ENCODE measurements at regions not wholly inside any gene's neighbourhood (a gene's known extent, or its start where the extent isn't known, plus 50 kb on each side); places are given as distances from the start of the nearest gene placed in this dataset.

DNA sequence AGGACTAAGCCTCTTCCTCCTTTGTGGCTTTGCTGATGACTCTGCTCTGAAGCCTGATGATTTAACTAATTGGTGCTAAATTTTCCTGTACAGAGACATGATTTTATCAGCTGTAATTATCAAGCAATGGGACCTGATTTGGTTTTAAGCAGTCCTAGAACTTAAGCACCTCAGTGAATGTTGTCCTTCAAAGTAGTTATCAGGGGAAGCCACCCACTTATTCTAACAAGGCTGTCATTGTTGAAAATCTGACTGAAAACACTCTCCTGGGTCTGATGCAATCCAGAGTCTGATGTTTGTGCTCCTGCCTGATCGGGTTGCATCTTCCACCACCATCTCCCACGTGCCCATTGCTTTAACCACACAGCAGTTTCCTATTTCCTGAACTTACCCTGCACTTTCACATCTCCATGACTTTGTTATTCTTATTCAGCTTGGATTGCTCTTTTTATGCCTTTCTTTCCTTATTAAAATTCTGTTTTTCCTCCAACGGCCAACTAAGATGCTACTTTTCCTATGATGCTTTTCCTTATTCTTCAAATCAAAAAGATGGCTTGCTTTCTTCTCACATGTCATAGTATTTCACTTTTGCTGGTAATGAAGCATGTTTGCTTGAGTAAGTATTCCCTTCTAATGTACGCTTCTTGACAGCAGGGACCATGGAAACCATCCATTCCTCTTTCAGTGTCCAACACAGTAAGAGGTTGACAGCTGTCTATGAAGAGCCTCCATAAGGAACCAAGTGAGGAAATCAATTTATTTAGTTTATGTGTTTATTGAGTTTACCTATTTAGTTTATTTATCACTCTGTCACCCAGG is 55.0 kb downstream of the S1PR1 start (continued):
- no peak for TF ChIP-seq POLR2AphosphoS5 (IDR thresholded peaks at IDR 0.05; ENCODE audit: low read depth, low read length)
- TF ChIP-seq, protein P1, sequence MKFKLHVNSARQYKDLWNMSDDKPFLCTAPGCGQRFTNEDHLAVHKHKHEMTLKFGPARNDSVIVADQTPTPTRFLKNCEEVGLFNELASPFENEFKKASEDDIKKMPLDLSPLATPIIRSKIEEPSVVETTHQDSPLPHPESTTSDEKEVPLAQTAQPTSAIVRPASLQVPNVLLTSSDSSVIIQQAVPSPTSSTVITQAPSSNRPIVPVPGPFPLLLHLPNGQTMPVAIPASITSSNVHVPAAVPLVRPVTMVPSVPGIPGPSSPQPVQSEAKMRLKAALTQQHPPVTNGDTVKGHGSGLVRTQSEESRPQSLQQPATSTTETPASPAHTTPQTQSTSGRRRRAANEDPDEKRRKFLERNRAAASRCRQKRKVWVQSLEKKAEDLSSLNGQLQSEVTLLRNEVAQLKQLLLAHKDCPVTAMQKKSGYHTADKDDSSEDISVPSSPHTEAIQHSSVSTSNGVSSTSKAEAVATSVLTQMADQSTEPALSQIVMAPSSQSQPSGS (CRISPR knock-in tag; IDR thresholded peaks at IDR 0.05): peak; percentile 37; the same call in 1 of the 2 replicates
- TF ChIP-seq NR2C2 (CRISPR knock-in tag; IDR thresholded peaks at IDR 0.05; ENCODE audit: borderline replicate concordance): no peak; the same call in 1 of the 2 replicates
- peak; percentile 30 for TF ChIP-seq XRCC5 (optimal IDR thresholded peaks at IDR 0.05; ENCODE audit: low read length)
- TF ChIP-seq TGIF2 (CRISPR knock-in tag; IDR thresholded peaks at IDR 0.05): no peak
- TF ChIP-seq ZZZ3 (CRISPR knock-in tag; IDR thresholded peaks at IDR 0.05; ENCODE audit: borderline replicate concordance): no peak
- TF ChIP-seq THYN1 (CRISPR knock-in tag; IDR thresholded peaks at IDR 0.05; ENCODE audit: borderline replicate concordance, low read depth): no peak
- TF ChIP-seq JUNB (CRISPR knock-in tag; IDR thresholded peaks at IDR 0.05; ENCODE audit: borderline replicate concordance): no peak
- TF ChIP-seq HNF4A (CRISPR knock-in tag; IDR thresholded peaks at IDR 0.05): peak; percentile 43
- no peak for TF ChIP-seq MAZ (IDR thresholded peaks at IDR 0.05; ENCODE audit: borderline replicate concordance, low read depth, low read length)
- TF ChIP-seq MAZ (CRISPR knock-in tag; IDR thresholded peaks at IDR 0.05; ENCODE audit: low read depth): no peak
- TF ChIP-seq, protein P2, sequence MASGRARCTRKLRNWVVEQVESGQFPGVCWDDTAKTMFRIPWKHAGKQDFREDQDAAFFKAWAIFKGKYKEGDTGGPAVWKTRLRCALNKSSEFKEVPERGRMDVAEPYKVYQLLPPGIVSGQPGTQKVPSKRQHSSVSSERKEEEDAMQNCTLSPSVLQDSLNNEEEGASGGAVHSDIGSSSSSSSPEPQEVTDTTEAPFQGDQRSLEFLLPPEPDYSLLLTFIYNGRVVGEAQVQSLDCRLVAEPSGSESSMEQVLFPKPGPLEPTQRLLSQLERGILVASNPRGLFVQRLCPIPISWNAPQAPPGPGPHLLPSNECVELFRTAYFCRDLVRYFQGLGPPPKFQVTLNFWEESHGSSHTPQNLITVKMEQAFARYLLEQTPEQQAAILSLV (CRISPR knock-in tag; IDR thresholded peaks at IDR 0.05; ENCODE audit: borderline replicate concordance): no peak
- TF ChIP-seq GTF2F1 (IDR thresholded peaks at IDR 0.05; ENCODE audit: low read length): no peak
- TF ChIP-seq ZNF160 (CRISPR knock-in tag; IDR thresholded peaks at IDR 0.05): no peak
- TF ChIP-seq ZNF788 (CRISPR knock-in tag; IDR thresholded peaks at IDR 0.05; ENCODE audit: borderline replicate concordance): no peak
- no peak for TF ChIP-seq FOXM1 (CRISPR knock-in tag; IDR thresholded peaks at IDR 0.05)
- TF ChIP-seq, protein P3, sequence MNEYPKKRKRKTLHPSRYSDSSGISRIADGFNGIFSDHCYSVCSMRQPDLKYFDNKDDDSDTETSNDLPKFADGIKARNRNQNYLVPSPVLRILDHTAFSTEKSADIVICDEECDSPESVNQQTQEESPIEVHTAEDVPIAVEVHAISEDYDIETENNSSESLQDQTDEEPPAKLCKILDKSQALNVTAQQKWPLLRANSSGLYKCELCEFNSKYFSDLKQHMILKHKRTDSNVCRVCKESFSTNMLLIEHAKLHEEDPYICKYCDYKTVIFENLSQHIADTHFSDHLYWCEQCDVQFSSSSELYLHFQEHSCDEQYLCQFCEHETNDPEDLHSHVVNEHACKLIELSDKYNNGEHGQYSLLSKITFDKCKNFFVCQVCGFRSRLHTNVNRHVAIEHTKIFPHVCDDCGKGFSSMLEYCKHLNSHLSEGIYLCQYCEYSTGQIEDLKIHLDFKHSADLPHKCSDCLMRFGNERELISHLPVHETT (CRISPR knock-in tag; conservative IDR thresholded peaks at IDR 0.05): 0 out of 2 replicates have a peak, but pooled peaks have one; percentile 10
- TF ChIP-seq FOXJ3 (CRISPR knock-in tag; IDR thresholded peaks at IDR 0.05; ENCODE audit: borderline replicate concordance): peak; percentile 73; the same call in 1 of the 2 replicates
- no peak for TF ChIP-seq YY1 (IDR thresholded peaks at IDR 0.05; ENCODE audit: insufficient read depth, insufficient replicate concordance, low read depth, low read length)
- peak; percentile 94 for TF ChIP-seq GATAD2A (CRISPR knock-in tag; IDR thresholded peaks at IDR 0.05)
- TF ChIP-seq, protein P4, sequence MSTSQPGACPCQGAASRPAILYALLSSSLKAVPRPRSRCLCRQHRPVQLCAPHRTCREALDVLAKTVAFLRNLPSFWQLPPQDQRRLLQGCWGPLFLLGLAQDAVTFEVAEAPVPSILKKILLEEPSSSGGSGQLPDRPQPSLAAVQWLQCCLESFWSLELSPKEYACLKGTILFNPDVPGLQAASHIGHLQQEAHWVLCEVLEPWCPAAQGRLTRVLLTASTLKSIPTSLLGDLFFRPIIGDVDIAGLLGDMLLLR (CRISPR knock-in tag; IDR thresholded peaks at IDR 0.05): no peak
- TF ChIP-seq ZNF572 (CRISPR knock-in tag; IDR thresholded peaks at IDR 0.05): no peak
- TF ChIP-seq ZNF354B (CRISPR knock-in tag; IDR thresholded peaks at IDR 0.05): no peak
- TF ChIP-seq EZH2 (conservative IDR thresholded peaks at IDR 0.05; ENCODE audit: low read depth, low read length): no peak
- peak; percentile 70 for TF ChIP-seq FOXO1 (CRISPR knock-in tag; IDR thresholded peaks at IDR 0.05)
- TF ChIP-seq TEAD3 (CRISPR knock-in tag; optimal IDR thresholded peaks at IDR 0.05; ENCODE audit: borderline replicate concordance): no peak
- TF ChIP-seq KLF15 (CRISPR knock-in tag; IDR thresholded peaks at IDR 0.05; ENCODE audit: borderline replicate concordance): no peak
- no peak for TF ChIP-seq JUN (CRISPR knock-in tag; IDR thresholded peaks at IDR 0.05)

All from HepG2 (cell line).